ENCODE measurements at regions not wholly inside any gene's neighbourhood (a gene's known extent, or its start where the extent isn't known, plus 50 kb on each side); places are given as distances from the start of the nearest gene placed in this dataset.

DNA sequence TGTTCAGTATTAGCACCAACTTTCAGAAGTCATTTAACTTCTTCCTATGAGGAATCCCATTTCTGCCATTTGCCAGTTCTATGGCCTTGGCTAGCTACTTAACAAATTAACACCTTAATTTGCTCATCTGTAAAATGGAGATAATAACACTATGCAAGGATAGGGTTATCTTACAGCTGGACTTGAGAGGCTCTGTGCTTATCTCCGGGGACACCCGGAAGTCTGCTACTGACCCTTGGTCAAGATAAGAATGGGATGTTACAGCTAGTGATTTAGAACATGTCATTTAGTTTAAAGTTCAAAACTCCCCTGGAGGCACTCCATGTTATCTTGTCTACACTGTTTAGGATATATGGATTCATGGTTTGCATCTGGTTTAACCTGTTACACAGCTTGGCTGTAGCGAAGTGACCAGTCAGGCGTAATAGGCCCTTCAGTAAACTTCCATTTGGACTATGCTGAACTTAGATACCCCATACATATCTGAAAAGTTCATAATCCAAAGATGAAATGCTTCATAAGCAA lies 156.0 kb upstream of the CD96 start:
- TF ChIP-seq ZNF384 (IDR thresholded peaks at IDR 0.05) (no peak), ARNT (IDR thresholded peaks at IDR 0.05) (no peak), FOXK2 (IDR thresholded peaks at IDR 0.05) (no peak), L3MBTL2 (conservative IDR thresholded peaks at IDR 0.05) (no peak)

All from HEK293T (cell line).